Activated CD4-positive, CD25-positive, alpha-beta regulatory T cell treated with anti-CD3 and anti-CD28 coated beads, Interleukin-2, amount 50 U/mL, for 72 hours (primary cell): ENCODE measurements at regions not wholly inside any gene's neighbourhood (a gene's known extent, or its start where the extent isn't known, plus 50 kb on each side); places are given as distances from the start of the nearest gene placed in this dataset.
"Not testable (repeated sequence)": the region's sequence is repeated elsewhere in the genome, so short reads cannot be mapped to it uniquely, and the experiment has no call there.

Experiments used
- DNase-seq: peaks from one replicate; pipeline ENCODE4 v3.0.0; 2021

GRCh38 chr13:22929381-22930126 lies 251.2 kb upstream of the SGCG start:
- no peak for DNase-seq

GRCh38 chr13:22931576-22931975 lies 249.2 kb upstream of the SGCG start:
- no peak for DNase-seq

- not testable (repeated sequence) for DNase-seq
These were observed 248.0 kb upstream of the SGCG start for GRCh38 chr13:22932632-22933412.

GRCh38 chr13:22933571-22934181 lies 247.1 kb upstream of the SGCG start:
- no peak for DNase-seq

- DNase-seq = no peak
These were observed 245.8 kb upstream of the SGCG start for GRCh38 chr13:22934744-22935523.

GRCh38 chr13:22936228-22936627 lies 244.6 kb upstream of the SGCG start:
- no peak for DNase-seq

GRCh38 chr13:22937241-22937640 lies 243.5 kb upstream of the SGCG start:
- DNase-seq = no peak

- DNase-seq = no peak
These were observed 242.8 kb upstream of the SGCG start for GRCh38 chr13:22937953-22938352.

- no peak for DNase-seq
These were observed 242.2 kb upstream of the SGCG start for GRCh38 chr13:22938576-22938975.

- DNase-seq = no peak
These were observed 241.6 kb upstream of the SGCG start for GRCh38 chr13:22939157-22939556.

- DNase-seq = no peak
These were observed 240.6 kb upstream of the SGCG start for GRCh38 chr13:22940090-22940710.

- no peak for DNase-seq
These were observed 240.0 kb upstream of the SGCG start for GRCh38 chr13:22940736-22941135.

- not testable (repeated sequence) for DNase-seq
These were observed 239.3 kb upstream of the SGCG start for GRCh38 chr13:22941495-22941894.

GRCh38 chr13:22942831-22943230 lies 237.9 kb upstream of the SGCG start:
- not testable (repeated sequence) for DNase-seq

GRCh38 chr13:22944378-22944777 lies 236.4 kb upstream of the SGCG start:
- no peak for DNase-seq

GRCh38 chr13:22945321-22946226 lies 235.2 kb upstream of the SGCG start:
- DNase-seq = no peak

GRCh38 chr13:22948421-22948820 lies 232.4 kb upstream of the SGCG start:
- no peak for DNase-seq

GRCh38 chr13:22952018-22952417 lies 228.8 kb upstream of the SGCG start:
- DNase-seq = not testable (repeated sequence)

GRCh38 chr13:22955147-22955546 lies 225.6 kb upstream of the SGCG start:
- not testable (repeated sequence) for DNase-seq

GRCh38 chr13:22956456-22957115 lies 224.2 kb upstream of the SGCG start:
- not testable (repeated sequence) for DNase-seq

- not testable (repeated sequence) for DNase-seq
These were observed 220.9 kb upstream of the SGCG start for GRCh38 chr13:22959859-22960258.
